H1 (cell line): ENCODE measurements at regions not wholly inside any gene's neighbourhood (a gene's known extent, or its start where the extent isn't known, plus 50 kb on each side); places are given as distances from the start of the nearest gene placed in this dataset.

Source experiments
- CTCF ChIA-PET: fragments of 300-600 bp; sonication (Branson Sonifier 250); formaldehyde crosslinking; loops from one replicate; lab custom pipeline; 2021; ENCODE audit not compliant: partially characterized antibody; lab: Charles Lee
- POLR2A ChIA-PET: fragments of 300-600 bp; sonication (Branson Sonifier 250); formaldehyde crosslinking; loops from one replicate; lab custom pipeline; 2021; ENCODE audit warnings: inconsistent platforms; ENCODE audit not compliant: partially characterized antibody; lab: Charles Lee
- DNase-seq, 2 experiments: peaks; one replicate each; pipeline versions ENCODE4 v3.0.0 to v3.0.0-alpha.2; 2010 to 2022; ENCODE audit warnings: low spot score in 2 of 2, low read depth in 1 of 2, mixed read lengths in 1 of 2
- FAIRE-seq: peaks from 2 replicates; lab custom pipeline; 2011; peaks lifted over from hg19 to GRCh38; lab: Jason Lieb, UNC
- H2AFZ ChIP-seq: 2 replicates; pipeline ENCODE4 v1.8.1; 2012; ENCODE audit warnings: low read length, inconsistent platforms
- H2AK5ac ChIP-seq: 2 replicates; pipeline ENCODE4 v1.6.1; 2013; ENCODE audit warnings: low read depth, low read length
- H2BK120ac ChIP-seq: replicated peaks from 2 replicates; pipeline ENCODE3; 2013; ENCODE audit warnings: low read depth, low read length, inconsistent platforms
- H2BK12ac ChIP-seq: 2 replicates; pipeline ENCODE4 v1.6.1; 2013; ENCODE audit warnings: low read depth, low read length
- H2BK15ac ChIP-seq: 2 replicates; pipeline ENCODE4 v1.6.1; 2013; ENCODE audit warnings: low read length
- H2BK20ac ChIP-seq: 2 replicates; pipeline ENCODE4 v1.6.1; 2013; ENCODE audit warnings: low read length
- H2BK5ac ChIP-seq: 2 replicates; pipeline ENCODE4 v1.6.1; 2013; ENCODE audit warnings: low read depth, low read length
- H3K14ac ChIP-seq: 2 replicates; pipeline ENCODE4 v1.6.1; 2013; ENCODE audit warnings: inconsistent platforms; ENCODE audit not compliant: insufficient read length
- H3K18ac ChIP-seq: 2 replicates; pipeline ENCODE4 v1.6.1; 2013; ENCODE audit warnings: low read length; ENCODE audit errors: extremely low read depth
- H3K23ac ChIP-seq: 2 replicates; pipeline ENCODE4 v1.6.1; 2013; ENCODE audit warnings: inconsistent platforms; ENCODE audit not compliant: insufficient read length
- H3K23me2 ChIP-seq: 2 replicates; pipeline ENCODE4 v1.6.1; 2013; ENCODE audit warnings: low read depth, low read length
- H3K27ac ChIP-seq: 2 replicates; pipeline ENCODE4 v1.6.1; 2011; ENCODE audit warnings: low read depth, low read length, inconsistent platforms
- H3K27me3 ChIP-seq, 4 experiments: replicated peaks in 1 of 4; 1 replicate in 1 of 4; 2 replicates in 3 of 4; pipeline versions ENCODE4 v1.6.1 to v1.8.1; 2011 to 2013; ENCODE audit warnings: low read length in 3 of 4, mild to moderate bottlenecking in 3 of 4, inconsistent platforms in 2 of 4, mixed read lengths in 2 of 4, moderate library complexity in 1 of 4; ENCODE audit not compliant: control insufficient read depth in 3 of 4, insufficient read depth in 3 of 4; ENCODE audit errors: extremely low read depth in 1 of 4
- H3K36me3 ChIP-seq, 4 experiments: 2 replicates each; pipeline versions ENCODE4 v1.6.1 to v1.8.1; 2011 to 2013; ENCODE audit warnings: mild to moderate bottlenecking in 4 of 4, low read length in 3 of 4, moderate library complexity in 2 of 4, control low read depth in 1 of 4, inconsistent platforms in 1 of 4; ENCODE audit not compliant: insufficient read depth in 4 of 4, control insufficient read depth in 2 of 4
- H3K4ac ChIP-seq: replicated peaks from 2 replicates; pipeline ENCODE3; 2013; ENCODE audit warnings: low read length, low read depth, mixed read lengths, inconsistent platforms; ENCODE audit not compliant: insufficient read length
- H3K4me1 ChIP-seq, 4 experiments: replicated peaks in 1 of 4; 1 replicate in 1 of 4; 2 replicates in 3 of 4; pipeline versions ENCODE4 v1.6.1 to v1.8.1; 2011 to 2013; ENCODE audit warnings: low read length in 3 of 4, inconsistent platforms in 2 of 4, mixed read lengths in 1 of 4; ENCODE audit not compliant: insufficient read depth in 4 of 4, control insufficient read depth in 3 of 4
- H3K4me2 ChIP-seq, 2 experiments: 2 replicates each; pipeline versions ENCODE4 v1.6.1 to v1.8.1; 2011 to 2013; ENCODE audit warnings: low read depth in 2 of 2, low read length in 2 of 2, control low read depth in 1 of 2, inconsistent platforms in 1 of 2, mild to moderate bottlenecking in 1 of 2; ENCODE audit not compliant: insufficient read depth in 1 of 2
- H3K4me3 ChIP-seq, 4 experiments: fragments of 200-600, 300-600 bp in 1 of 4; sonication (generic), shearing (Covaris generic), sonication (Bioruptor Twin) in 1 of 4; 2 replicates each; pipeline versions ENCODE4 v1.5.1 to v1.8.1; 2011 to 2016; ENCODE audit warnings: low read length in 4 of 4, low read depth in 3 of 4, control low read depth in 2 of 4, inconsistent platforms in 2 of 4, mild to moderate bottlenecking in 2 of 4, mixed read lengths in 1 of 4, moderate library complexity in 1 of 4; ENCODE audit not compliant: insufficient read depth in 2 of 4; ENCODE audit errors: extremely low read depth in 1 of 4
- H3K56ac ChIP-seq: replicated peaks from 2 replicates; pipeline ENCODE3; 2013; ENCODE audit warnings: low read depth, mild to moderate bottlenecking, mixed read lengths, low read length, inconsistent platforms; ENCODE audit not compliant: insufficient read length
- H3K79me1 ChIP-seq: 2 replicates; pipeline ENCODE4 v1.6.1; 2013; ENCODE audit warnings: low read depth, low read length, control low read depth
- H3K79me2 ChIP-seq, 2 experiments: 2 replicates each; pipeline versions ENCODE4 v1.6.1 to v1.8.1; 2012 to 2013; ENCODE audit warnings: low read length in 2 of 2, mild to moderate bottlenecking in 2 of 2, inconsistent platforms in 1 of 2; ENCODE audit not compliant: insufficient read depth in 2 of 2, control insufficient read depth in 1 of 2
- H3K9ac ChIP-seq, 4 experiments: replicated peaks in 1 of 4; 1 replicate in 1 of 4; 2 replicates in 3 of 4; pipeline versions ENCODE4 v1.6.1 to v1.8.1; 2011 to 2013; ENCODE audit warnings: low read depth in 3 of 4, low read length in 3 of 4, control low read depth in 2 of 4, mild to moderate bottlenecking in 2 of 4, moderate library complexity in 2 of 4, inconsistent platforms in 1 of 4; ENCODE audit errors: extremely low read depth in 1 of 4
- H3K9me3 ChIP-seq, 2 experiments: 2 replicates each; pipeline versions ENCODE4 v1.6.1 to v1.8.1; 2012 to 2013; ENCODE audit warnings: mild to moderate bottlenecking in 2 of 2, moderate library complexity in 2 of 2, control low read depth in 1 of 2, inconsistent platforms in 1 of 2, low read depth in 1 of 2, low read length in 1 of 2, mixed read lengths in 1 of 2; ENCODE audit not compliant: insufficient read depth in 2 of 2
- H4K20me1 ChIP-seq, 2 experiments: replicated peaks in 1 of 2; 2 replicates each; pipeline versions ENCODE3 to v1.8.1; 2011 to 2013; ENCODE audit warnings: inconsistent platforms in 2 of 2, low read length in 2 of 2, mild to moderate bottlenecking in 1 of 2; ENCODE audit not compliant: insufficient read depth in 2 of 2, control insufficient read depth in 1 of 2
- H4K5ac ChIP-seq: 2 replicates; pipeline ENCODE4 v1.6.1; 2013; ENCODE audit warnings: low read length, low read depth, mixed read lengths, inconsistent platforms; ENCODE audit not compliant: insufficient read length
- H4K8ac ChIP-seq: 2 replicates; pipeline ENCODE4 v1.8.0; 2013; ENCODE audit warnings: mild to moderate bottlenecking, moderate library complexity, low read length, inconsistent platforms; ENCODE audit not compliant: insufficient read depth; ENCODE audit errors: extremely low read depth
- H4K91ac ChIP-seq: replicated peaks from 2 replicates; pipeline ENCODE3; 2013; ENCODE audit warnings: low read length, mixed read lengths, inconsistent platforms; ENCODE audit not compliant: insufficient read length
- GTF2F1 ChIP-seq: IDR thresholded peaks from 2 replicates; pipeline ENCODE4 v1.6.1; 2012; ENCODE audit warnings: low read depth, low read length, improper control_type of control experiment, borderline replicate concordance
- POU5F1 ChIP-seq: IDR thresholded peaks from 2 replicates; pipeline ENCODE4 v1.6.1; 2011; ENCODE audit warnings: low read depth, mild to moderate bottlenecking, low read length, moderate library complexity
- SIX5 ChIP-seq: IDR thresholded peaks from 2 replicates; pipeline ENCODE4 v1.6.1; 2011; ENCODE audit warnings: mild to moderate bottlenecking, low read depth, low read length
- WGBS, 2 experiments: shearing (Covaris generic) in 1 of 2; methylation state at CpG; one replicate each; pipeline versions ENCODE4 v1.1.6 to v1.1.7; 2013 to 2015; ENCODE audit warnings: low lambda C conversion rate in 2 of 2, mixed read lengths in 2 of 2, inconsistent platforms in 1 of 2, low coverage in 1 of 2, missing lambda C conversion rate in 1 of 2; ENCODE audit not compliant: insufficient replicate concordance in 2 of 2, insufficient coverage in 1 of 2, insufficient read length in 1 of 2; ENCODE audit errors: extremely low coverage in 1 of 2, missing lambda C conversion rate in 1 of 2; 5-methylcytosine and 5-hydroxymethylcytosine counted together

GRCh38 chr1:83697220-83697619, 301.7 kb downstream of the TTLL7 start:
- Histone ChIP-seq H2AK5ac (no peak overlapping the region), H3K23me2 (0 out of 2 replicates have a peak, but pooled peaks cover 1% of the 10 kb centered on the region), H3K56ac (no peak overlapping the region), H3K36me3 (no peaks in the 10 kb centered on the region), H3K4me3 (no peak overlapping the region), H3K4me1 (peaks cover 13 to 26% (median 20%) of the 10 kb centered on the region in 4 experiments), H3K4me2 (no peak overlapping the region), H2BK20ac (no peak overlapping the region), H4K5ac (no peak overlapping the region), H2AFZ (no peak overlapping the region), H3K79me2 (no peaks in the 10 kb centered on the region), H2BK15ac (no peak overlapping the region), H3K27ac (no peak overlapping the region), H3K14ac (no peak overlapping the region), H2BK120ac (no peak overlapping the region), H2BK12ac (no peak overlapping the region), H3K9ac (no peak overlapping the region), H3K23ac (no peak overlapping the region), H2BK5ac (no peak overlapping the region), H3K4ac (no peak overlapping the region), H4K8ac (no peak overlapping the region), H3K79me1 (no peaks in the 10 kb centered on the region), H3K18ac (no peak overlapping the region), H4K91ac (no peak overlapping the region), H3K27me3 (no peaks in the 10 kb centered on the region), H3K9me3 (no peaks in the 10 kb centered on the region; a peak in 1 of 4 replicates), H4K20me1 (no peaks in the 10 kb centered on the region)
- no peak for FAIRE-seq
- TF ChIP-seq POU5F1 (no peak), SIX5 (no peak), GTF2F1 (no peak)
- no peak for DNase-seq
- POLR2A ChIA-PET = no interaction called here
- 97% methylated on average over 2 of the region's 2 CpGs; no CpG with 5 or more reads in 1 of the 2 experiments for WGBS, 2 experiments
- CTCF ChIA-PET = interaction anchor here (0.6 kb wide), 1 partner anchor 21 kb away, joined by 3 read pairs; no protein-coding TSS in a partner anchor
